Esophagus muscularis mucosa (tissue), 4 donors: ENCODE measurements at regions not wholly inside any gene's neighbourhood (a gene's known extent, or its start where the extent isn't known, plus 50 kb on each side); places are given as distances from the start of the nearest gene placed in this dataset.

Experiments
- EP300 ChIP-seq: sonication (generic); formaldehyde crosslinking; IDR thresholded peaks from one replicate; pipeline ENCODE4 v1.6.1; 2017; ENCODE audit warnings: antibody characterized with exemption
- POLR2A ChIP-seq: fragments of 450-650 bp; IDR thresholded peaks from one replicate; pipeline ENCODE4 v1.6.1; 2017; ENCODE audit warnings: antibody characterized with exemption, moderate library complexity, mild to moderate bottlenecking, low read depth
- POLR2AphosphoS5 ChIP-seq, 2 donors: sonication (generic); formaldehyde crosslinking; IDR thresholded peaks; one replicate each; pipeline ENCODE4 v1.6.1; 2017; ENCODE audit warnings: antibody characterized with exemption in 2 of 2
- TF ChIP-seq, protein P1 (sequence below), 3 experiments: fragments of 200-600 bp in 2 of 3; fragments of 450-650 bp in 1 of 3; sonication (generic) in 2 of 3; IDR thresholded peaks; one replicate each; pipeline ENCODE4 v1.5.1; 2017 to 2019; ENCODE audit warnings: antibody characterized with exemption in 3 of 3, mild to moderate bottlenecking in 2 of 3, moderate library complexity in 1 of 3

DNA sequence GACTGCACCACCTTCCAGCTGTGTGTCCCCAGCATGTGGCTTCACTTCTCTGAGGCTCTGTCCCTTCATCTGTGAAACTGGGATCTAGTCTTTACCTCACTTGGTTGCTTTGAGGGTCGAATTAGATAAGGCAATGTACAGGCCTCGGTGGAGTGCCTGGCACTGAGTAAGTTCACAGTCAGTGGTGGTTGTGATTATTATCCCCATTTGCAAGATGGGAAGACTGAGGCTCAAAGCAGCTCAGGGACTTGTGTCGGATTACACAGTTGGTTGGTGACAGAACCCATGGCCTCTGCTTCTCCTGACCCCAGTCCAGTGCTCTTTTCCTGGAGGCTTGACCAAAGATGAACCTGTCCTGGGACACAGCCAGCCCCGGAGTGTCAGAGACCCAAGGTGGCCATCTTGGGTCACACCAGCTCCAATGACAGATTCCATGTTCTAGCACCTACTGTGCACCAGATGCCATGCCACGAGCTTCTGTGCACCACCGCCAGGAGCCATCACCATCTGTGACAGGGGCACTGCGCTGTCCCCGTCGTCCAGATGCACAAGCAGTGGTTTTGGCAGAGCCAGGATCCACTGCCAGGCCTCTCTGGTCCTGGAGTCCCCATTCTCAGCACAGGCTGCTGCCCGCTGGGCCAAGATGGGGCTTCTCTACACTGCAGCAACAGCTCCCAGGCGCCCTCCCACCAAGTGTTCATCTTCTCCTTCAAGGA, 60.5 kb downstream of the IGLL1 start:
- TF ChIP-seq, protein P1, sequence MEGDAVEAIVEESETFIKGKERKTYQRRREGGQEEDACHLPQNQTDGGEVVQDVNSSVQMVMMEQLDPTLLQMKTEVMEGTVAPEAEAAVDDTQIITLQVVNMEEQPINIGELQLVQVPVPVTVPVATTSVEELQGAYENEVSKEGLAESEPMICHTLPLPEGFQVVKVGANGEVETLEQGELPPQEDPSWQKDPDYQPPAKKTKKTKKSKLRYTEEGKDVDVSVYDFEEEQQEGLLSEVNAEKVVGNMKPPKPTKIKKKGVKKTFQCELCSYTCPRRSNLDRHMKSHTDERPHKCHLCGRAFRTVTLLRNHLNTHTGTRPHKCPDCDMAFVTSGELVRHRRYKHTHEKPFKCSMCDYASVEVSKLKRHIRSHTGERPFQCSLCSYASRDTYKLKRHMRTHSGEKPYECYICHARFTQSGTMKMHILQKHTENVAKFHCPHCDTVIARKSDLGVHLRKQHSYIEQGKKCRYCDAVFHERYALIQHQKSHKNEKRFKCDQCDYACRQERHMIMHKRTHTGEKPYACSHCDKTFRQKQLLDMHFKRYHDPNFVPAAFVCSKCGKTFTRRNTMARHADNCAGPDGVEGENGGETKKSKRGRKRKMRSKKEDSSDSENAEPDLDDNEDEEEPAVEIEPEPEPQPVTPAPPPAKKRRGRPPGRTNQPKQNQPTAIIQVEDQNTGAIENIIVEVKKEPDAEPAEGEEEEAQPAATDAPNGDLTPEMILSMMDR (IDR thresholded peaks at IDR 0.05): no peak
- TF ChIP-seq EP300 (no peak), POLR2A (no peak), POLR2AphosphoS5 (IDR thresholded peaks at IDR 0.05) (no peak)
